Parathyroid adenoma (tissue), 2 donors: ENCODE measurements at regions not wholly inside any gene's neighbourhood (a gene's known extent, or its start where the extent isn't known, plus 50 kb on each side); places are given as distances from the start of the nearest gene placed in this dataset.

Experiments used
- H2AFZ ChIP-seq: fragments of 300-600 bp; sonication (generic); one replicate; pipeline ENCODE4 v1.7.0; 2017; ENCODE audit warnings: antibody characterized with exemption, mild to moderate bottlenecking
- H3K27ac ChIP-seq: fragments of 300-600 bp; sonication (generic); one replicate; pipeline ENCODE4 v1.7.0; 2017
- H3K27me3 ChIP-seq: fragments of 300-600 bp; sonication (generic); one replicate; pipeline ENCODE4 v1.7.0; 2017; ENCODE audit warnings: low read length; ENCODE audit not compliant: control insufficient read depth, insufficient read depth
- H3K36me3 ChIP-seq: fragments of 300-600 bp; sonication (generic); one replicate; pipeline ENCODE4 v1.7.0; 2017; ENCODE audit warnings: low read length; ENCODE audit not compliant: control insufficient read depth, insufficient read depth
- H3K4me1 ChIP-seq: fragments of 300-600 bp; sonication (generic); one replicate; pipeline ENCODE4 v1.7.0; 2017; ENCODE audit warnings: control low read depth
- H3K4me2 ChIP-seq: fragments of 300-600 bp; sonication (generic); one replicate; pipeline ENCODE4 v1.7.0; 2017; ENCODE audit warnings: low read length
- H3K4me3 ChIP-seq: fragments of 300-600 bp; sonication (generic); one replicate; pipeline ENCODE4 v1.7.0; 2017; ENCODE audit warnings: low read depth, low read length
- H3K79me2 ChIP-seq: fragments of 300-600 bp; sonication (generic); one replicate; pipeline ENCODE4 v1.7.0; 2017; ENCODE audit warnings: control low read depth
- H3K9ac ChIP-seq: fragments of 300-600 bp; sonication (generic); one replicate; pipeline ENCODE4 v1.7.0; 2017; ENCODE audit warnings: mild to moderate bottlenecking
- H3K9me3 ChIP-seq: fragments of 300-600 bp; sonication (generic); one replicate; pipeline ENCODE4 v1.7.0; 2017; ENCODE audit warnings: low read length; ENCODE audit not compliant: control insufficient read depth
- TF ChIP-seq, protein P1 (sequence below): fragments of 300-600 bp; sonication (generic); IDR thresholded peaks from one replicate; pipeline ENCODE4 v1.7.0; 2017; ENCODE audit warnings: antibody characterized with exemption, mild to moderate bottlenecking
- donor health status: primary hyperparathyroidism.

DNA sequence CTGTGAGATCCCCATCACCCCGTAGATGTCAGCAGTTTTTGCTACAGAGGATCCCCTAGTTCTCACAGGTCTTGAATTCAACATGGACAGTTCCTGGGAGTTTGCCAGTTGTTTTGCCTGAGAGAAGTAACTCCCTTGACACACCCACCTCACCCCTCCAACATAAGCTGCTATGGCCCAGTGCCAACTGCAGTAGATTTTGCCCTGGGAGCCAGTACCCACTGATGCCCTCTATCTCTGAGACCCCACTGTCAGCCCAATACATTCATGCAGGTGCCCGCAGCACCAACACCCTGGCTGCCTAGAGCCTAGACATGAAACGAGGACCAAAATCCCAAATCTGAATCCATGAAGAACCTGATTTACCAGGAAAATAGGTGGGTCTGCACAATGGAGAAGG, 583.9 kb upstream of the CTNND2 start:
- TF ChIP-seq, protein P1, sequence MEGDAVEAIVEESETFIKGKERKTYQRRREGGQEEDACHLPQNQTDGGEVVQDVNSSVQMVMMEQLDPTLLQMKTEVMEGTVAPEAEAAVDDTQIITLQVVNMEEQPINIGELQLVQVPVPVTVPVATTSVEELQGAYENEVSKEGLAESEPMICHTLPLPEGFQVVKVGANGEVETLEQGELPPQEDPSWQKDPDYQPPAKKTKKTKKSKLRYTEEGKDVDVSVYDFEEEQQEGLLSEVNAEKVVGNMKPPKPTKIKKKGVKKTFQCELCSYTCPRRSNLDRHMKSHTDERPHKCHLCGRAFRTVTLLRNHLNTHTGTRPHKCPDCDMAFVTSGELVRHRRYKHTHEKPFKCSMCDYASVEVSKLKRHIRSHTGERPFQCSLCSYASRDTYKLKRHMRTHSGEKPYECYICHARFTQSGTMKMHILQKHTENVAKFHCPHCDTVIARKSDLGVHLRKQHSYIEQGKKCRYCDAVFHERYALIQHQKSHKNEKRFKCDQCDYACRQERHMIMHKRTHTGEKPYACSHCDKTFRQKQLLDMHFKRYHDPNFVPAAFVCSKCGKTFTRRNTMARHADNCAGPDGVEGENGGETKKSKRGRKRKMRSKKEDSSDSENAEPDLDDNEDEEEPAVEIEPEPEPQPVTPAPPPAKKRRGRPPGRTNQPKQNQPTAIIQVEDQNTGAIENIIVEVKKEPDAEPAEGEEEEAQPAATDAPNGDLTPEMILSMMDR: no peak
- H3K4me3 ChIP-seq: no peak overlapping the region
- H3K4me2 ChIP-seq: no peak overlapping the region
- no peaks in the 10 kb centered on the region for H3K79me2 ChIP-seq
- no peak overlapping the region for H2AFZ ChIP-seq
- H3K9me3 ChIP-seq: no peaks in the 10 kb centered on the region
- no peak overlapping the region for H3K9ac ChIP-seq
- no peaks in the 10 kb centered on the region for H3K27me3 ChIP-seq
- no peak overlapping the region for H3K27ac ChIP-seq
- H3K4me1 ChIP-seq: no peaks in the 10 kb centered on the region
- H3K36me3 ChIP-seq: no peaks in the 10 kb centered on the region

DNA sequence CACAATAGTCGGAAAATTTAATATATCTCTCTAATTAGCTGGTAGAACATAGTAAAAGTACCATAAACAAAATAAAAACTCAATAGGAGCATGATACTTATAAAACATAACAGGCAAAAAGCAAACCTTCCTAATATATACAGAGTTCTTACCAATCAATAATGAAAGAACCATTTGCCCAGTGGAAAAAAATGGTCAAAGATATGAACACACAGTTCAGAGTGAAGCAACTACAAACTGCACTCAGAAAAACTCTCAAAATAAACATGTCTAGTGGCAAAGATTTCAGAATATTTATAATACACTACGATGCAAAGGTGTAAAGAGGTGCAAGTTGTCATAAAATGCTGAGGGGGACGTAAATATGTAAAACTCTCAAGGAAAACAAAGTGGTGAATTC, 576.2 kb upstream of the CTNND2 start:
- Histone ChIP-seq H3K4me2 (no peak overlapping the region), H3K27ac (no peak overlapping the region), H3K4me3 (no peak overlapping the region), H3K27me3 (no peaks in the 10 kb centered on the region), H3K4me1 (no peaks in the 10 kb centered on the region), H3K79me2 (no peaks in the 10 kb centered on the region), H2AFZ (no peak overlapping the region), H3K9ac (no peak overlapping the region), H3K36me3 (no peaks in the 10 kb centered on the region), H3K9me3 (no peaks in the 10 kb centered on the region)
- TF ChIP-seq, protein P1: no peak

DNA sequence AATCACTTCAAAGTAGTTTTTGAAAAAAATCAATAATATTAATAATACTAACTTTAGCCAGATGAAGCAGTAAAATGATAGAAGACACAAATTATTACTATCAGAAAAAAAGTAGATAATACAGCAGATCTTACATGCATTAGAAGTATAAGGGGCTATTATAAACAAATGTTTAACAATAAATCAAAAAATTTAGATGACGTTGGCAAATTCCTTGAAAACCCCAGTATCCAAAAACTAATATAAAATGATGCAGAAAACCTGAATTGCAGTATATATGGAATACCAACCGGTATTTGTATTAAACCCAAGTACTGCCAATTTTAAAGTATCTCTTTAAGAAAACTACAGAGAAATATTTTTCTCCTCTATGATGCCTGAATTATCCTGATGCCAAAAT, 573.3 kb upstream of the CTNND2 start:
- no peak overlapping the region for H3K4me3 ChIP-seq
- no peak overlapping the region for H3K4me2 ChIP-seq
- TF ChIP-seq, protein P1: no peak
- no peaks in the 10 kb centered on the region for H3K27me3 ChIP-seq
- no peaks in the 10 kb centered on the region for H3K9me3 ChIP-seq
- no peaks in the 10 kb centered on the region for H3K4me1 ChIP-seq
- H3K79me2 ChIP-seq: no peaks in the 10 kb centered on the region
- no peak overlapping the region for H3K9ac ChIP-seq
- no peak overlapping the region for H2AFZ ChIP-seq
- H3K27ac ChIP-seq: no peak overlapping the region
- H3K36me3 ChIP-seq: no peaks in the 10 kb centered on the region

DNA sequence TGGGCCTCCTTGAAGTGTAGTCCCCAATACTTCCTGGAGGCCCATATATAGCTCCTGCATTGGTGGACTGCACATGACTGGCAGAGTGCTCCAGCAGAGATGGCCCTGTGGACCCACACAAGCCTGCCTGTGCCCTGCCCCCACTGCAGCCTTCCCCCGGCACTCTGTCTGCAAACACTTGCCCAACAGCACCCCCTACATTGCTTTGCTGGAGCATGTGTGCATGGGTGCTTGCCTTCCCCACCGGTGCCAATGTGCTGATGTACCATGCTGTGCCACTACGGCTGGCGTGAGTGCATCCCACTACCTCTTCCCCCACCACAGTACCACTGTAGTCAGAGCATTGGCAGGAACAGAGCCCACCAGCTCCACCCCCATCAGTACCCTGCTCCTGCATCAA, 563.6 kb upstream of the CTNND2 start:
- H3K79me2 ChIP-seq: no peaks in the 10 kb centered on the region
- H2AFZ ChIP-seq: no peak overlapping the region
- H3K27ac ChIP-seq: no peak overlapping the region
- no peaks in the 10 kb centered on the region for H3K4me1 ChIP-seq
- H3K4me2 ChIP-seq: no peak overlapping the region
- H3K36me3 ChIP-seq: no peaks in the 10 kb centered on the region
- no peak overlapping the region for H3K9ac ChIP-seq
- H3K9me3 ChIP-seq: no peaks in the 10 kb centered on the region
- no peak overlapping the region for H3K4me3 ChIP-seq
- no peaks in the 10 kb centered on the region for H3K27me3 ChIP-seq
- TF ChIP-seq, protein P1: no peak

DNA sequence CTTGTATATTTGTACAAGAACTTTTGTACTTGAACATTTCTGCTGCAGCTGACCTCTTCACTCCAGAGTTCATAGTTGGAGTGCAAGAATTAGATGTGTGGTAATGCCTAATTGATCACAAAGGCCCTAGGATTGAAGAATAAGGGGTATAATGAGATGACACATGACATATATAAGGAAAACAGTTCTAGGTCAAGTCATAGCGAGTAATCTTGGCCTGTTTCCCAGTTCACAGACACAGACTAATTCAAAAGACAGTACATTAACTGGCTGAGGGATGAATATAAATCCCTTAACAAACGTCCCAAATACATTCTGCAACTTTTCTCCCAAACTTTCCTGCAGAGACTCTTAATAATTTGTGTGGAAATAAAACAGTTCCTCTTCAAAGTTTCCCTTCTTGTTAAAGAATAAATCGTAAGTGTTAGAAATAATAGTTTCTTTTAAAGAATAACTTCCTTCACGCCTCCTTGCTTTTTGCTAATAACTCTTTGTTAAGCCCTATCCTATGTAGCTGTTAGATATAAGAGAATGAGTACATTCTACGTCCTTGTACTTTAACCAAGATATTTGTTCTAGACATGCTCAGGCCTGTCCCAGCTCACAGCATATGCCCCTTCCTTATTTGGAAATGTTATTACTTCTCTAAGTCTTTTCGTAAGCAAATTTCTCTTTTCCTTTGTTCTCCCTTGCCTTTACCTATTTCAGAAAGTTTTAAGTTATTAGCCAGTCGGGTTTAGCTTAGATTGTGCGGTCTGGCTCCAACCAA, 556.4 kb upstream of the CTNND2 start:
- TF ChIP-seq, protein P1: no peak
- no peak overlapping the region for H3K9ac ChIP-seq

More for the DNA sequence above, 556.4 kb upstream of the CTNND2 start:
- Histone ChIP-seq H3K4me3 (no peak overlapping the region), H3K79me2 (no peaks in the 10 kb centered on the region), H3K9me3 (no peaks in the 10 kb centered on the region), H3K27ac (no peak overlapping the region), H2AFZ (no peak overlapping the region), H3K27me3 (no peaks in the 10 kb centered on the region), H3K4me2 (no peak overlapping the region), H3K4me1 (no peaks in the 10 kb centered on the region), H3K36me3 (no peaks in the 10 kb centered on the region)
